GM18951 (cell line): ENCODE measurements at regions not wholly inside any gene's neighbourhood (a gene's known extent, or its start where the extent isn't known, plus 50 kb on each side); places are given as distances from the start of the nearest gene placed in this dataset.
"Not testable (repeated sequence)": the region's sequence is repeated elsewhere in the genome, so short reads cannot be mapped to it uniquely, and the experiment has no call there.

Experiments used
- in situ Hi-C: fragments of 300-500 bp; cut with MboI; formaldehyde crosslinking; loops from one replicate; pipeline ENCODE4 v1.12.0; 2022; ENCODE audit warnings: low sequenced_read_pairs, mixed read lengths, inconsistent platforms; ENCODE audit not compliant: unreplicated experiment

- in situ Hi-C loops: not testable (repeated sequence)
These were observed 858.8 kb downstream of the TUBA3C start for GRCh38 chr13:18322821-18323220.

GRCh38 chr13:18319653-18320052 lies 862.0 kb downstream of the TUBA3C start:
- in situ Hi-C loops: not testable (repeated sequence)

GRCh38 chr13:18303240-18303813 lies 878.3 kb downstream of the TUBA3C start:
- in situ Hi-C loops: not testable (repeated sequence)

- in situ Hi-C loops: not testable (repeated sequence)
These were observed 880.7 kb downstream of the TUBA3C start for GRCh38 chr13:18300968-18301367.

- in situ Hi-C loops: not testable (repeated sequence)
These were observed 884.3 kb downstream of the TUBA3C start for GRCh38 chr13:18297359-18297758.

- in situ Hi-C loops: not testable (repeated sequence)
These were observed 885.0 kb downstream of the TUBA3C start for GRCh38 chr13:18296617-18297016.

GRCh38 chr13:18294311-18294710 lies 887.3 kb downstream of the TUBA3C start:
- in situ Hi-C loops: not testable (repeated sequence)

- in situ Hi-C loops: not testable (repeated sequence)
These were observed 894.8 kb downstream of the TUBA3C start for GRCh38 chr13:18286848-18287247.

- in situ Hi-C loops: not testable (repeated sequence)
These were observed 896.0 kb downstream of the TUBA3C start for GRCh38 chr13:18285663-18286062.

- in situ Hi-C loops: not testable (repeated sequence)
These were observed 897.6 kb downstream of the TUBA3C start for GRCh38 chr13:18284040-18284439.

- in situ Hi-C loops: not testable (repeated sequence)
These were observed 899.6 kb downstream of the TUBA3C start for GRCh38 chr13:18281829-18282597.

- in situ Hi-C loops: not testable (repeated sequence)
These were observed 900.5 kb downstream of the TUBA3C start for GRCh38 chr13:18280904-18281828.

GRCh38 chr13:18279971-18280370 lies 901.7 kb downstream of the TUBA3C start:
- in situ Hi-C loops: not testable (repeated sequence)

GRCh38 chr13:18277372-18277771 lies 904.3 kb downstream of the TUBA3C start:
- in situ Hi-C loops: not testable (repeated sequence)

- in situ Hi-C loops: not testable (repeated sequence)
These were observed 905.3 kb downstream of the TUBA3C start for GRCh38 chr13:18276280-18276679.

GRCh38 chr13:18273785-18274514 lies 907.7 kb downstream of the TUBA3C start:
- in situ Hi-C loops: not testable (repeated sequence)

GRCh38 chr13:18258801-18259419 lies 922.7 kb downstream of the TUBA3C start:
- in situ Hi-C loops: not testable (repeated sequence)

GRCh38 chr13:18257686-18258085 lies 923.9 kb downstream of the TUBA3C start:
- in situ Hi-C loops: not testable (repeated sequence)

GRCh38 chr13:18252848-18253247 lies 928.8 kb downstream of the TUBA3C start:
- in situ Hi-C loops: not testable (repeated sequence)
